ENCODE measurements at regions not wholly inside any gene's neighbourhood (a gene's known extent, or its start where the extent isn't known, plus 50 kb on each side); places are given as distances from the start of the nearest gene placed in this dataset.

DNA sequence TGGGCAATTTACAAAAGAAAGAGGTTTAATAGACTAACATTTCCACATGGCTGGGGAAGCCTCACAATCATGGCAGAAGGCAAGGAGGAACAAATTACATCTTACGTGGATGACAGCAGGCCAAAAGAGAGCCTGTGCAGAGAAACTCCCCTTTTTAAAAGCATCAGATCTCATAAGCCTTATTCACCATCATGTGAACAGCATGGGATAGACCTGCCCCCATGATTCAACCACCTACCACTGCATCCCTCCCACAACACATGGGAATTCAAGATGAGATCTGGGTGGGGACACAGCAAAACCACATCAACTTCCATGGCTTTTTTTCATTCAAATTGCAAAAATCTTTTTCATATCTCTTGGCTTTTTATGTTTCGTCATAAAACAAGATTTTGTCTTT is 67.6 kb upstream of the GADL1 start:
- no peak for DNase-seq (ENCODE audit: low read depth, low spot score)
- CTCF ChIA-PET: no interaction called here

DNA sequence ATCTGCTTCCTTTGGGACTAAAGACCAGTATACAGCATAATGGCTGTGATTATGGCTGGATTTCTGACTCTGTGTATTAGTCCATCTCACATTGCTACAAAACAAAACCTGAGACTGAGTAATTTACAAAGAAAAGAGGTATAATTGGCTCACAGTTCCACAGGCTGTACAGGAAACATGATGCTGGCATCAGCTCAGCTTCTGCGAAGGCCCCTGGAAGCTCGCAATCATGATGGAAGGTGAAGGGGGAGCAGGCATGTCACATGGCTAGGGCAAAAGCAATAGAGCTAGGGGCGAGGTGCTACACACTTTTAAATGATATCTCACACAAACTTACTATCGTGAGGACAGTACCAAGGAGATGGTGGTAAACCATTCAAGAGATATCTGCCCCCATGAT is 68.0 kb upstream of the GADL1 start:
- no peak overlapping the region for H3K4me3 ChIP-seq (ENCODE audit: low read depth, low read length)

More for the DNA sequence above, 67.6 kb upstream of the GADL1 start:
- H3K27me3 ChIP-seq (ENCODE audit: control insufficient read depth, insufficient read depth, low read length): peaks cover 3% of the 10 kb centered on the region
- TF ChIP-seq, protein P1, sequence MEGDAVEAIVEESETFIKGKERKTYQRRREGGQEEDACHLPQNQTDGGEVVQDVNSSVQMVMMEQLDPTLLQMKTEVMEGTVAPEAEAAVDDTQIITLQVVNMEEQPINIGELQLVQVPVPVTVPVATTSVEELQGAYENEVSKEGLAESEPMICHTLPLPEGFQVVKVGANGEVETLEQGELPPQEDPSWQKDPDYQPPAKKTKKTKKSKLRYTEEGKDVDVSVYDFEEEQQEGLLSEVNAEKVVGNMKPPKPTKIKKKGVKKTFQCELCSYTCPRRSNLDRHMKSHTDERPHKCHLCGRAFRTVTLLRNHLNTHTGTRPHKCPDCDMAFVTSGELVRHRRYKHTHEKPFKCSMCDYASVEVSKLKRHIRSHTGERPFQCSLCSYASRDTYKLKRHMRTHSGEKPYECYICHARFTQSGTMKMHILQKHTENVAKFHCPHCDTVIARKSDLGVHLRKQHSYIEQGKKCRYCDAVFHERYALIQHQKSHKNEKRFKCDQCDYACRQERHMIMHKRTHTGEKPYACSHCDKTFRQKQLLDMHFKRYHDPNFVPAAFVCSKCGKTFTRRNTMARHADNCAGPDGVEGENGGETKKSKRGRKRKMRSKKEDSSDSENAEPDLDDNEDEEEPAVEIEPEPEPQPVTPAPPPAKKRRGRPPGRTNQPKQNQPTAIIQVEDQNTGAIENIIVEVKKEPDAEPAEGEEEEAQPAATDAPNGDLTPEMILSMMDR (IDR thresholded peaks at IDR 0.05; ENCODE audit: low read depth, low read length): no peak
- no peak overlapping the region for H3K4me3 ChIP-seq (ENCODE audit: low read depth, low read length)
- H3K27ac ChIP-seq (ENCODE audit: low read depth, low read length): no peak overlapping the region
- peaks cover 4% of the 10 kb centered on the region; the same call in 1 of the 2 replicates for H3K9me3 ChIP-seq (ENCODE audit: control insufficient read depth, insufficient read depth, low read length)
- POLR2A ChIA-PET: no interaction called here

DNA sequence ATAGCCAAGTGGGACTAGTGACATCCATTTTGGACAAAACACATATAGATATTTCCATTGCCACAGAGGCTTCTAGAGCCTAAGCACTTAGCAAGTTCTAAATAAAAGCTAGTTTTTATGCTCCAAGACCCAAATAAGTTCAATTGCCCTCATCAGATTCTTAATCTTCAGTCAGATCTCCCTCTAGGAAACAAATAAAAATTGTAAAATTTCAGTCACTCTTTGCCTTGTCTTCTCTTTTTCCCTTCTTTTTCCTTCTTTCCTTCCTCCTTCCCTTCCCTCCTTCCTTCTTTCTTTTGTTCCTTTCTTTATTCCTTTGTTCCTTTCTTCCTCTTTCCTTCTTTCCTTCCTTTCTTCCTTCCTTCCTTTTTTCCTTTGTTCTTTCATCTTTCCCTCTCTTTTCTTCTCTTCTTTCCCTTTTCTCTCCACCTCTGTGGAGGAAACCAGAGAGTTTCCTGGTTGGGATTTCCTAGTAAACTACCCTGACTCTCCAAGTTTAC is 68.8 kb upstream of the GADL1 start:
- Histone ChIP-seq H3K27me3 (ENCODE audit: control insufficient read depth, insufficient read depth, low read length) (peaks cover 3% of the 10 kb centered on the region), H3K27ac (ENCODE audit: low read depth, low read length) (no peak overlapping the region), H3K4me3 (ENCODE audit: low read depth, low read length) (no peak overlapping the region), H3K9me3 (ENCODE audit: control insufficient read depth, insufficient read depth, low read length) (peaks cover 4% of the 10 kb centered on the region; the same call in 1 of the 2 replicates)
- no peak for DNase-seq (ENCODE audit: low read depth, low spot score)
- POLR2A ChIA-PET: no interaction called here
- CTCF ChIA-PET: no interaction called here
- TF ChIP-seq, protein P1 (IDR thresholded peaks at IDR 0.05; ENCODE audit: low read depth, low read length): no peak

More for the DNA sequence above, 68.0 kb upstream of the GADL1 start:
- POLR2A ChIA-PET: no interaction called here
- Histone ChIP-seq H3K9me3 (ENCODE audit: control insufficient read depth, insufficient read depth, low read length) (peaks cover 4% of the 10 kb centered on the region; the same call in 1 of the 2 replicates), H3K27me3 (ENCODE audit: control insufficient read depth, insufficient read depth, low read length) (peaks cover 3% of the 10 kb centered on the region), H3K27ac (ENCODE audit: low read depth, low read length) (no peak overlapping the region)
- no peak for DNase-seq (ENCODE audit: low read depth, low spot score)
- TF ChIP-seq, protein P1 (IDR thresholded peaks at IDR 0.05; ENCODE audit: low read depth, low read length): no peak
- CTCF ChIA-PET: no interaction called here

DNA sequence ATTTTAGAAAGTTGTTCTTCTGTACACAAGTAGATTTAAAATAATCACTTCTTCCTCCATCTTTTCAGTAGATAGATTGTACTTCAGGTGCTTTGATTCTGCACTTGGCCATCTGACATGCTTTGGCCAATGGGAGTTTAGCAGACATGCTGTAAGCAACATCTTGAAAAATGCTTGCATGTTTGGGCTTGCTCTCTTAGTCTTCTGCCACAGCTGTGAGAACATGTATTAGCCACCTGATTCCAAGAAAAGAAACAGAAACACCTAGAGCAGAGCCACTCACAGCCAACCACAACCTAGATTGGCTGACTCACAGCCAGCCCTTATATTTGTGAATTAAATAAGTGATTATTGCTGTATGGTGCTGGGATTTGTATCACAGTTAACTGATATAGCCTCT is 70.2 kb upstream of the GADL1 start:
- ChIA-PET POLR2A (no interaction called here), CTCF (interaction anchor here (0.6 kb wide), 1 partner anchor 367 kb away, joined by 3 read pairs; no protein-coding TSS in a partner anchor)
- Histone ChIP-seq H3K27ac (ENCODE audit: low read depth, low read length) (no peak overlapping the region), H3K9me3 (ENCODE audit: control insufficient read depth, insufficient read depth, low read length) (no peaks in the 10 kb centered on the region), H3K27me3 (ENCODE audit: control insufficient read depth, insufficient read depth, low read length) (peaks cover 3% of the 10 kb centered on the region), H3K4me3 (ENCODE audit: low read depth, low read length) (no peak overlapping the region)
- TF ChIP-seq, protein P1 (IDR thresholded peaks at IDR 0.05; ENCODE audit: low read depth, low read length): no peak
- no peak for DNase-seq (ENCODE audit: low read depth, low spot score)

DNA sequence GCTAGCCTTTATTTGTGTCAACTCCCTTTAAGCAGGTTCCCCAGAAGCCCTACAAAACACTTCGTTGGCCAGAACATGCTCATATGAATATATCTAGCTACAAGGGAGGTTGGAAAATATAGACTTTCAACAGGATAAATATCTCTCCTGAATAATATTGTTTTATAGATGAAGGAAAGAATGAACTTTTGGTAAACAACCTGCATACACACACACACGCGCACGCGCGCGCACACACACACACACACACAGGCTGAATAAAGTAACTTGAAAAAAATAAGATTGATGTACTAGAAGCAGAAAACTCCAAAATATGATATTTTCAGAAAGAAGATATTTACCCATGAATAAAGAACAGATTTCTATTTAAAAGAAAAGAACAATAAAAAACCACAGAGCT is 72.4 kb upstream of the GADL1 start:
- H3K4me3 ChIP-seq (ENCODE audit: low read depth, low read length): no peak overlapping the region
- CTCF ChIA-PET: no interaction called here
- no peak overlapping the region for H3K27ac ChIP-seq (ENCODE audit: low read depth, low read length)
- no peak for DNase-seq (ENCODE audit: low read depth, low spot score)
- TF ChIP-seq, protein P1 (IDR thresholded peaks at IDR 0.05; ENCODE audit: low read depth, low read length): no peak
- peaks cover 3% of the 10 kb centered on the region for H3K27me3 ChIP-seq (ENCODE audit: control insufficient read depth, insufficient read depth, low read length)
- POLR2A ChIA-PET: no interaction called here
- H3K9me3 ChIP-seq (ENCODE audit: control insufficient read depth, insufficient read depth, low read length): no peaks in the 10 kb centered on the region

Measured in AG04450 (cell line).